ENCODE measurements at regions not wholly inside any gene's neighbourhood (a gene's known extent, or its start where the extent isn't known, plus 50 kb on each side); places are given as distances from the start of the nearest gene placed in this dataset.

DNA sequence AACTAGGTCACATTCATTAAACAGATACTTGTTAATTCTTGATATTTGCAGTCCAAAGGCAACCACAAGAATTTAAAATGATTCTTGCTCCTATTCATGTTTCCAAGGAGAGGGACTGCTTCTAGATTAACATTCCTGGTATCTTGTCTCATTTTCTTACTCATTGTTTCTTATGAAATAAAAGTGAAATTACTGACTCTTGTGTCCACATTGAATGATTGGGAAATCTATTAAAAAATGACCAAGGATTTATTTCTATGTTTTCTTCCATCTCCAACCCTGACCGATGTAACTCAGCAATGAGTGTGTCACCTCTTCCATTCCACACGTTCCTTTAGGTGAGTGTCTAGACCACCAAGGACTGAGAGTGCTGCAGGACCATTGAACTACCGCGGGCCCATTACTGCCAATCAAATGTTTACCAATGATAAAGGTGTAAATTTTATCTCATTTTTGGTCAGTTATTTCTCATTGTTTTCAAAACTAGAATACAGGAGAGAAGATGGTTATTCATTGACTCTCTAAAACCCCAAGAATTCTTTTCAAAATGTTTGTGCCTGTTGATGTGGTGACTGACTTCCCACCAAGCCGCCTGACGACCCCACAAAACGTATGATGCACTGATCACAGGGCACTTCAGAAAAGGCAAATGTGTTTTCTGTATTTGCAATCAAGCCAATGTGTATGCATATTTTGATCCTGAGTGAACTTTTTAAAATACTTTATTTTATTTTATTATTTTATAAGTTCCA, 414.6 kb upstream of the PTBP2 start:
- TF ChIP-seq ZNF778 (CRISPR knock-in tag; IDR thresholded peaks at IDR 0.05) (no peak), EGR1 (conservative IDR thresholded peaks at IDR 0.05) (no peak), EP300 (IDR thresholded peaks at IDR 0.05; ENCODE audit: low read length) (no peak), CTCF (IDR thresholded peaks at IDR 0.05 in 2 of 3, conservative IDR thresholded peaks at IDR 0.05 in 1 of 3; ENCODE audit: insufficient read depth in 2 of 3, low read depth in 1 of 3, low read length in 3 of 3) (no peak), FOXA1 (IDR thresholded peaks at IDR 0.05; ENCODE audit: borderline replicate concordance) (no peak), STAT5B (CRISPR knock-in tag; IDR thresholded peaks at IDR 0.05) (no peak)
- TF ChIP-seq, protein P1, sequence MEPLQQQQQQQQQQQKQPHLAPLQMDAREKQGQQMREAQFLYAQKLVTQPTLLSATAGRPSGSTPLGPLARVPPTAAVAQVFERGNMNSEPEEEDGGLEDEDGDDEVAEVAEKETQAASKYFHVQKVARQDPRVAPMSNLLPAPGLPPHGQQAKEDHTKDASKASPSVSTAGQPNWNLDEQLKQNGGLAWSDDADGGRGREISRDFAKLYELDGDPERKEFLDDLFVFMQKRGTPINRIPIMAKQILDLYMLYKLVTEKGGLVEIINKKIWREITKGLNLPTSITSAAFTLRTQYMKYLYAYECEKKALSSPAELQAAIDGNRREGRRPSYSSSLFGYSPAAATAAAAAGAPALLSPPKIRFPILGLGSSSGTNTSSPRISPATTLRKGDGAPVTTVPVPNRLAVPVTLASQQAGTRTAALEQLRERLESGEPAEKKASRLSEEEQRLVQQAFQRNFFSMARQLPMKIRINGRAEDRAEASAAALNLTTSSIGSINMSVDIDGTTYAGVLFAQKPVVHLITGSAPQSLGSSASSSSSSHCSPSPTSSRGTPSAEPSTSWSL (CRISPR knock-in tag; IDR thresholded peaks at IDR 0.05; ENCODE audit: borderline replicate concordance) = no peak
